HG03066 (cell line): ENCODE measurements at regions not wholly inside any gene's neighbourhood (a gene's known extent, or its start where the extent isn't known, plus 50 kb on each side); places are given as distances from the start of the nearest gene placed in this dataset.

Experiments
- ATAC-seq: cut with Tn5 transposase; IDR thresholded peaks from one replicate; pipeline ENCODE4 v1.9.1; 2021; ENCODE audit warnings: low read depth; ENCODE audit not compliant: unreplicated experiment

- ATAC-seq = no peak
Measured at GRCh38 chr3:8186213-8186612, 315.4 kb upstream of the LMCD1 start.

DNA sequence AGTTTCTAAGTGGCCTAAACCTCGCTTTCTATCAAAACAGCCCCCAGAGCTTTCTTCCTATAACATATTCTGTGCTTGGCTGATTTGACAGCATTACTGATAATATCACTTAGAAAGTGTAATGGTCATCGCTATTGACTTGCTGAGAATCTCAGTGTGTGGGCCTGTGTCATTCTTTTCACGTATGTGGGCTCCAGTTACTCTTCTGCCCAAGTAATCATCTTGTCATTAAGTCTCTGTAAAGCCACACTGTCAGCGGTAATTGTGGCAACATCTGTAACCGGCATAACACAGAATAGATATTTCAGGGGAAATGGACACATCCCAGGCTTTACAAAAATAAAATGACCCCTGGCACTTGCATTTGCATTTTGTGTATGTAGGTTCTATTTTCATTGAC lies 313.6 kb upstream of the LMCD1 start:
- no peak for ATAC-seq

DNA sequence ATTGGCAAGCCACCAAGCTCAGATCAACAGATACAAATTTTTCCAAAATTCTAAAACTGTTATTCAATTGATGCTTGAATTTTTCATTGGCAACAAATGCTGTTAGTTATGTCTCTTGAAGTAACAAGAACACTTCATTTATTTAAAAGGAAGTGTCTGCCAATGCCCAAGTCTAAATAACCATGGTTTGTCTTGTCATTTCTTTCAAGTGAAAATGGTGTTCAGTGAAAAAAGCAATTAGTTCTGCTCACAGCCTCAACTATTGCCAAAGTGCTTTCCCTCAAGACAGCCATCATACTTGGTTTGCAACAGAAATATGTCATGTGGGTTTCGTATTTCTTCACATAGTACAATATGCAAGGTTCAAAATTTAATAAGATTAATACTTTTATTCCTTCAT lies 312.6 kb upstream of the LMCD1 start:
- ATAC-seq = no peak

- ATAC-seq = no peak
Measured at GRCh38 chr3:8191406-8191805, 310.2 kb upstream of the LMCD1 start.

DNA sequence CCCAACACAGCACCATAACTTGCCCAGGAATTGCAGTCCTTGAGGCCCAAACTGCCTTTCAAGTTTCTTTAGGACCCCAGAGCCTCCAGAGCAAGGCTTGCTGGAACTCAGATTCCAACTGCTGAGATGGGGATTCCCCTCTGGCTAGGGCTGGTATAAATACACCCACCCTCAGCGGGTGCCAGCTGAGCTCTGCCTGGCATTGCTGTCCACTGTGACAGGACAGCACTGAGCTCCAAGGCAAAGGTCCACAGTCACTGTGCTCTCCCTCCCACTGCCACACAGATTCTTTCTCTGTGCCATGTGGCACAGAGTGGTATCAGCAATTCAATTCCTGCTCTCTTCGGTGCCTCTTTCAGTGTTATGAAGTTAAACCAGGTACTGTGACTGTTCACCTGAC lies 304.2 kb upstream of the LMCD1 start:
- ATAC-seq = no peak

DNA sequence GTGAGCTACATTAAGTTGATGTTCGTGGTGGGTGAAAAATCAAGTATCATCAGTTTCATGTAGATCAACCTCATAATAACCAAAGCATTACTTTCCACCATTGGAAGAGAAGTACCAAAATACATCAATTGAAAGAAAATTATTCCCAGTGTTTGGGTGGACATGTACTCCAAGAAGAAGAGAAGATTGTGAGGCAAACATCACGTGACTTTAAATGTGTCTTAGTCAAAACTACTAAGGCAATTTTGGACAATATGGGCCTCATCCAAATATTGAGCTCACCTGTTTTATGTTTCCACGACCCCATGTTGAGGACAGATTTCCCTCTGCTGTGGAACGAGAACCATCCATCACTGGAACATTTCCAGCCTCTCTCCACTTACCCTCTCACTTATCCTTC lies 303.0 kb upstream of the LMCD1 start:
- no peak for ATAC-seq

DNA sequence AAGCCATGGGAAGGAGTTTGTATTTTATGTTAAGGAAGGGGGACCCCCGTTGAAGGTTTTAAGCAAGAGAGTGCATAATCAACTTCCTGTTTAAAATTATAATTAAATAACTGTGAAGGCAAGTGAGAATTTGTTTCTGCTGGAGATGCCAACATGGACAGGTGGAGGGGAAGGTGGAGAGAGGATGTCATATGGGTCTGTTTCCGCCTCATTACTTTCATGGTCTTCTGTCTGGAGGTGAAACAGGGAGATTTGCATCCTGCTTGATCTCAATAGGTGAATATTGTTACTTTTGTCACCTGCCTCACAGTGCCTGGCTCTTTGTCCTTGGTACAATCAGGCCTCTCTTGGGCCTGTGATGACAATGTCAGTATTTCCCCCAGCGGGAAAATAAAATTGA lies 300.6 kb upstream of the LMCD1 start:
- ATAC-seq = no peak

- no peak for ATAC-seq
Measured at GRCh38 chr3:8201886-8202285, 299.7 kb upstream of the LMCD1 start.

- ATAC-seq = no peak
Measured at GRCh38 chr3:8204331-8204730, 297.3 kb upstream of the LMCD1 start.

DNA sequence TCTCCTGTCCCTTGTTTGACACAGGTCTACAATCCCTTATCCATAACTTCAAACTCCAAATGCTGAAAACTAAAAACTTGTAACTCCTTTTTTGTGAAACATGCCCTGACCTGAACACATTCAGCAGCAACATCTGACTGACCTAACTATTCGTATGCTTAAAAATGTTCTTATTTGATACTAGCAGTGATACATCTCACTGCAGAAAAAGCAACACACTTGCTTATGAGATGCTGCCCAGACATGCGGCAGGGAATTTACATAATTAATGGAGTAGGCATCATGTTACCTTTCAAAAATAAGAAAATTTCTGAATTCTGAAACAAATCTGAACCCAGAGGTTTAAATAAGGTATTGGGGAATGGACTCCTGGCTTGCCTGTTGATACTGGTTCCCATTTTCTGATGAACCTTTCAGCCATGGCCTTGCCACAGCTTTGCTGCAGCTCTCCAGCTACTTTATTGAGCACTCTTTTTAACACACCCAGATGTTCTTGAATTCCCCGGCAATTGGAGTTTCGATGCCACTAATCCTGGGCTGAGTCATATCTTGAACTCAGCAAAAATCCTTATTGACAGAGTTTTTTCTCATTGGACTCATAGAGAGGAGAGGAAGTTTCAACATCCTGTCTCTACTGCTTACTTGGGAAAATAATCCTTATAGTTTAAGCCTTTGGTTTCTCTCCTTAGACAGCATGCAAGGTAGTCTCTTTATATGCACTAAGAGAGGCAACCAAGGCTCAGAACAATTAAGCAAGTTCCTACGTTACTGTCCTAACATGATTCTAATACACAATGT lies 296.6 kb upstream of the LMCD1 start:
- no peak for ATAC-seq

DNA sequence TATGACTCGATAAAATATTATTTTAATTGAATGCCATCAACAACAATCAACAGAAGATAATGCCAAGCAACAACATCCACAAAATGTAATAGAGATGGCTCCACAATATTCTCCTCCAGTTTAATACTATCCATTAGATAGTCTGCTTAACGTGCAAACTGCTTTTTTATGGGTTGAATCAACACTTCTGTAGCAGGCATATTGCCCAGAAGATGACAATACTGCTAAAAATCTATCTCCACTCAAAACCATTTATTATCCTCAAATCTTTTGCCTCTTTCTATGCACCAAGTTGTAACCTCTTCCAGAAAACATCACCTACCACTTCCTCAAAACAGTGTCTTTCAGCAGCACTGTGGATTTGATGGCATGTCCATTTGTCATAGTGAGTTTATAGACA lies 295.7 kb upstream of the LMCD1 start:
- no peak for ATAC-seq

- ATAC-seq = no peak
Measured at GRCh38 chr3:8206971-8207617, 294.5 kb upstream of the LMCD1 start.

GRCh38 chr3:8210882-8211341 lies 290.7 kb upstream of the LMCD1 start:
- ATAC-seq = no peak

DNA sequence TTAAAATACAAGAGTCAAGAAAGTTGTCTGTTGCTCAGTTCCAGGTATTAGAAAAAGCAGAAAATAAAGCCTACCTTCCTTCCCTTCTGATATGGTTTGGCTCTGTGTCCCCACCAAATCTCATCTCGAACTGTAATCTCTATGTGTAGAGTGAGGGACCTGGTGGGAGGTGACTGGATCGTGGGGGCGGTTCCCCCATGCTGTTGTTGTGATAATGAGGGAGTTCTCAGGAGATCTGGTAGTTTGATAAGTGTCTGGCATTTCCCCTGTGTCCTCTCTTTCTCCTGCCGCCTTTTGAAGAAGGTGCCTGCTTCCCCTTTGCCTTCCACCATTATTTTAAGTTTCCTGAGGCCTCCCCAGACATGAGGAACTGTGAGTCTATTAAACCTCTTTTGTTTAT lies 288.8 kb upstream of the LMCD1 start:
- no peak for ATAC-seq

GRCh38 chr3:8213286-8213685 lies 288.3 kb upstream of the LMCD1 start:
- ATAC-seq = no peak

GRCh38 chr3:8215821-8216220 lies 285.8 kb upstream of the LMCD1 start:
- no peak for ATAC-seq

GRCh38 chr3:8218353-8218940 lies 283.2 kb upstream of the LMCD1 start:
- ATAC-seq = no peak

GRCh38 chr3:8220291-8220690 lies 281.3 kb upstream of the LMCD1 start:
- no peak for ATAC-seq

GRCh38 chr3:8223766-8224165 lies 277.9 kb upstream of the LMCD1 start:
- ATAC-seq = no peak

DNA sequence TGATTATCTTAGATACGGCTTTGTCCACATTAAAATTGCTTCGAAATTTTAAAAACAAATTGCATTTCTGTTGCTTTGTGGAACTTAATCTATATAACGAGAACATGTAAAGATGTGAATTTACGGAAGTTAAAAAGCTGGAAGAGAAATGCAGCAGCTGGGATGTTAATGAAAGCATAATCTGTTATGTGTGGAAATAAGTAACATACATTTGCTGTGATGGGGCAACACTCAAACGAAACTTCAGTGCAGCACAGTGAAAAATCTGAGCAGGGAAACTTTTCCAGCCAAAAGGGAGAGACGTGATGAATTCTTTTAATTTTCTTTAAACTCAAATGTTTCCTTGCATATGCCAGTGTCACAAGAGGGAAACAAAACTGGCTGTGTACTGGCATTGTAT lies 276.7 kb upstream of the LMCD1 start:
- ATAC-seq = no peak

- ATAC-seq = no peak
Measured at GRCh38 chr3:8233938-8234337, 267.7 kb upstream of the LMCD1 start.

DNA sequence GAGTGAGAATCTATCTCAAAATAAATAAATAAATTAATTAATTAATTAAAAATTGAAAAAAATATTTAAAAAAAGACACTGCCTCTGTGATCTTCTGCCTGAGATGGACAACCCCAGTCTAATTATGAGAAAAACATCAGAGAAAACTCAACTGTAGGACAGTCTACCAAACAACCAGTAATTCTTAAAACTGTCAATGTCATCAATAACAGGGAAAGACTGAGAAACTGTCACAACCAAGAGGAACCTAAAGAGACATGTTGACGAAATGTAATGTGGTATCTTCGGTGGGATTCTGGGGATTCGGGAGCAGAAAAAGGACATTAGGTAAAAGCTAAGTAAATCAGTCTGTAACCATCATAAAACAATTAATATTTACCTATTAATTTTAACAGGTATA lies 265.4 kb upstream of the LMCD1 start:
- no peak for ATAC-seq
